GM12875 (cell line): ENCODE measurements at regions not wholly inside any gene's neighbourhood (a gene's known extent, or its start where the extent isn't known, plus 50 kb on each side); places are given as distances from the start of the nearest gene placed in this dataset.

Source experiments
- H3K4me3 ChIP-seq: one replicate; pipeline ENCODE4 v1.5.1; 2011; ENCODE audit warnings: low read depth, low read length, control low read depth
- CTCF ChIP-seq: IDR thresholded peaks from 2 replicates; pipeline ENCODE4 v1.5.1; 2011; ENCODE audit warnings: low read depth, mild to moderate bottlenecking, control low read depth, inconsistent platforms, low read length, moderate library complexity, borderline replicate concordance; ENCODE audit not compliant: insufficient read depth

- H3K4me3 ChIP-seq, result no peak overlapping the region
- TF ChIP-seq CTCF, result no peak
These were observed 163.7 kb upstream of the SLC30A5 start for GRCh38 chr5:68930139-68930538.

- TF ChIP-seq CTCF, result no peak
- H3K4me3 ChIP-seq, result no peak overlapping the region
These were observed 160.9 kb upstream of the SLC30A5 start for GRCh38 chr5:68932830-68933434.

GRCh38 chr5:68942169-68942568 lies 151.6 kb upstream of the SLC30A5 start:
- H3K4me3 ChIP-seq, result no peak overlapping the region
- no peak for TF ChIP-seq CTCF

- no peak for TF ChIP-seq CTCF
- H3K4me3 ChIP-seq, result no peak overlapping the region
These were observed 147.1 kb upstream of the SLC30A5 start for GRCh38 chr5:68946728-68947127.

- H3K4me3 ChIP-seq, result no peak overlapping the region
- TF ChIP-seq CTCF, result no peak
These were observed 145.8 kb upstream of the SLC30A5 start for GRCh38 chr5:68947986-68948385.

- no peak overlapping the region for H3K4me3 ChIP-seq
- no peak for TF ChIP-seq CTCF
These were observed 144.6 kb upstream of the SLC30A5 start for GRCh38 chr5:68949256-68949655.

- H3K4me3 ChIP-seq, result no peak overlapping the region
- no peak for TF ChIP-seq CTCF
These were observed 144.1 kb upstream of the SLC30A5 start for GRCh38 chr5:68949711-68950110.
